ENCODE measurements at regions not wholly inside any gene's neighbourhood (a gene's known extent, or its start where the extent isn't known, plus 50 kb on each side); places are given as distances from the start of the nearest gene placed in this dataset.

- no peak overlapping the region for H3K4me3 ChIP-seq
- H3K27ac ChIP-seq (ENCODE audit: low read depth): no peak overlapping the region
- Mint-ChIP-seq H3K4me1 (no peaks in the 10 kb centered on the region), H3K36me3 (ENCODE audit: low read depth) (no peaks in the 10 kb centered on the region), H3K4me3 (no peak overlapping the region), H3K27ac (no peak overlapping the region), H3K27me3 (ENCODE audit: insufficient read depth, low read depth, poor library complexity) (no peaks in the 10 kb centered on the region), H3K9me3 (peaks cover 7% of the 10 kb centered on the region; the same call in 1 of the 3 replicates)
- peaks cover 10% of the 10 kb centered on the region; the same call in 1 of the 2 replicates for H3K9me2 ChIP-seq (ENCODE audit: insufficient read depth)
- TF ChIP-seq EZH2 (IDR thresholded peaks at IDR 0.05; ENCODE audit: low read depth, unreplicated experiment) (no peak), EZH2phosphoT487 (IDR thresholded peaks at IDR 0.05; ENCODE audit: unreplicated experiment) (no peak), REST (IDR thresholded peaks at IDR 0.05; ENCODE audit: unreplicated experiment) (no peak), ETS1 (IDR thresholded peaks at IDR 0.05) (no peak)
- H3K36me3 ChIP-seq (ENCODE audit: insufficient read depth): no peaks in the 10 kb centered on the region
- H3K4me2 ChIP-seq: no peak overlapping the region
- no peaks in the 10 kb centered on the region for H3K4me1 ChIP-seq (ENCODE audit: insufficient read depth)
- DNase-seq (ENCODE audit: low spot score) (no peak), ATAC-seq (no peak)
- no peaks in the 10 kb centered on the region for H3K27me3 ChIP-seq (ENCODE audit: insufficient read depth)
- no peaks in the 10 kb centered on the region for H4K20me1 ChIP-seq (replicated peaks; ENCODE audit: insufficient read depth)
- H3K79me2 ChIP-seq (replicated peaks; ENCODE audit: insufficient read depth): no peaks in the 10 kb centered on the region
- H3F3A ChIP-seq (replicated peaks; ENCODE audit: low read depth): no peaks in the 10 kb centered on the region
- H2AFZ ChIP-seq: 0 out of 2 replicates have a peak overlapping the region, but pooled peaks have one; percentile 9
Observed at GRCh38 chr3:187434524-187434923, 66.3 kb downstream of the RTP4 start.

DNA sequence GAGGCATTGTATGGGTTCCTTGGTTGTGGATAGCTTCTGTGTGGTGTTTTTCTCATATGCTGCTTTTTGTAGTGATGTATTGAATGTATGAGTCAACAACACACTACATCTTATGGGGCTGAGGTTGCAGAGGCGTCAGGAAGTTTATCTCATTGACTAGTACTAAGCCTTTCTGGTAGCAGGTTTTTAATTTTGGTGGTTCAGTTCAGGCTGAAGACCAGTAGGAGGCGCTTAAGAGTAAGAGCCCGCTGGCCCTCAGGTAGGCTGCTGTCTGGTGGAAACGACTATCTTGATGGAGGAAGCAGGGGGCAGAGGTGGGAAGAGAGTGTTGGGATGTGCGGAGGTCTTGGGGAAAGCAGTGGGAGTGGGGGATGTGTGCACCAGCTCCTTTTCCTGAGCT lies 62.4 kb downstream of the RTP4 start:
- no peak overlapping the region for H3K4me2 ChIP-seq
- Mint-ChIP-seq H3K36me3 (ENCODE audit: low read depth) (peaks cover 7% of the 10 kb centered on the region; the same call in 1 of the 3 replicates), H3K27me3 (ENCODE audit: insufficient read depth, low read depth, poor library complexity) (no peaks in the 10 kb centered on the region), H3K9me3 (peaks cover 16% of the 10 kb centered on the region; the same call in 1 of the 3 replicates), H3K27ac (no peak overlapping the region), H3K4me1 (no peaks in the 10 kb centered on the region), H3K4me3 (no peak overlapping the region)
- peak; percentile 35 for DNase-seq (ENCODE audit: low spot score)
- no peak overlapping the region for H2AFZ ChIP-seq
- H3K79me2 ChIP-seq (replicated peaks; ENCODE audit: insufficient read depth): no peaks in the 10 kb centered on the region
- no peaks in the 10 kb centered on the region for H4K20me1 ChIP-seq (replicated peaks; ENCODE audit: insufficient read depth)
- ATAC-seq: no peak
- no peak overlapping the region for H3K4me3 ChIP-seq
- no peaks in the 10 kb centered on the region for H3F3A ChIP-seq (replicated peaks; ENCODE audit: low read depth)
- peaks cover 6% of the 10 kb centered on the region; the same call in 1 of the 2 replicates for H3K9me2 ChIP-seq (ENCODE audit: insufficient read depth)
- H3K27ac ChIP-seq (ENCODE audit: low read depth): no peak overlapping the region
- no peaks in the 10 kb centered on the region for H3K36me3 ChIP-seq (ENCODE audit: insufficient read depth)
- no peaks in the 10 kb centered on the region for H3K27me3 ChIP-seq (ENCODE audit: insufficient read depth)
- H3K4me1 ChIP-seq (ENCODE audit: insufficient read depth): no peaks in the 10 kb centered on the region
- TF ChIP-seq, protein P1, sequence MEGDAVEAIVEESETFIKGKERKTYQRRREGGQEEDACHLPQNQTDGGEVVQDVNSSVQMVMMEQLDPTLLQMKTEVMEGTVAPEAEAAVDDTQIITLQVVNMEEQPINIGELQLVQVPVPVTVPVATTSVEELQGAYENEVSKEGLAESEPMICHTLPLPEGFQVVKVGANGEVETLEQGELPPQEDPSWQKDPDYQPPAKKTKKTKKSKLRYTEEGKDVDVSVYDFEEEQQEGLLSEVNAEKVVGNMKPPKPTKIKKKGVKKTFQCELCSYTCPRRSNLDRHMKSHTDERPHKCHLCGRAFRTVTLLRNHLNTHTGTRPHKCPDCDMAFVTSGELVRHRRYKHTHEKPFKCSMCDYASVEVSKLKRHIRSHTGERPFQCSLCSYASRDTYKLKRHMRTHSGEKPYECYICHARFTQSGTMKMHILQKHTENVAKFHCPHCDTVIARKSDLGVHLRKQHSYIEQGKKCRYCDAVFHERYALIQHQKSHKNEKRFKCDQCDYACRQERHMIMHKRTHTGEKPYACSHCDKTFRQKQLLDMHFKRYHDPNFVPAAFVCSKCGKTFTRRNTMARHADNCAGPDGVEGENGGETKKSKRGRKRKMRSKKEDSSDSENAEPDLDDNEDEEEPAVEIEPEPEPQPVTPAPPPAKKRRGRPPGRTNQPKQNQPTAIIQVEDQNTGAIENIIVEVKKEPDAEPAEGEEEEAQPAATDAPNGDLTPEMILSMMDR (conservative IDR thresholded peaks at IDR 0.05; ENCODE audit: low read depth in 2 of 2): peak; percentile 62 to 73
- TF ChIP-seq REST (IDR thresholded peaks at IDR 0.05; ENCODE audit: unreplicated experiment) (no peak), EZH2phosphoT487 (IDR thresholded peaks at IDR 0.05; ENCODE audit: unreplicated experiment) (no peak)

All from GM23338 (cell line).